ENCODE measurements at regions not wholly inside any gene's neighbourhood (a gene's known extent, or its start where the extent isn't known, plus 50 kb on each side); places are given as distances from the start of the nearest gene placed in this dataset.

DNA sequence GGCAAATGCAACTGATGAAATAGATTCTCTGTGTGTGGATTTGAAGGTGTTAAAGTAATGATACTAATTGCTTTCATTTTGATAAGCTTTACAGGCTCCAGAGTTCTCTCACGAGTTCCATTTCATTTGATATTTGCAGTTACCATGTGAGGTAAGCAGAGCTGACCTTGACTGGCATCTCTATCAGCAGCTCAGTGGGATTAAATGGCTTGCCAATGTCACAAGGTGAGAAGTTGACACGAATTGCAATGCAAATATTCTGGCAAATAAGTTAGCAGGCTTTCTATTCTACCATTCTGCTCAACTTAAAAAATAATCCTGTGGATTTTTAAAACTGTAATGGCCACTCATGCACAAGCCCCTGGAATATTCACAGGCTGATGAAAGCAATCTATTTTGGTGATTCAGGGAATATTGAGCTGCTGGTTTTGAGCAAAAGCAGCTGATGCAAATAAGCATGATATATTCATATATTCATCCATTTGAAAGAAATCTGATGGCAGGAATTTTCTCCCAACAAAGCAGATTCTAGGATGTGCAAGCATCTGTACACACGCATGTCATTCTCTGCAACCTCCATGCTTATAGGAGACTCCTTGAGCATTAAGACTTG is 64.5 kb upstream of the ANKRD1 start:
- no peak for DNase-seq (ENCODE audit: low read depth)
- TF ChIP-seq, protein P1, sequence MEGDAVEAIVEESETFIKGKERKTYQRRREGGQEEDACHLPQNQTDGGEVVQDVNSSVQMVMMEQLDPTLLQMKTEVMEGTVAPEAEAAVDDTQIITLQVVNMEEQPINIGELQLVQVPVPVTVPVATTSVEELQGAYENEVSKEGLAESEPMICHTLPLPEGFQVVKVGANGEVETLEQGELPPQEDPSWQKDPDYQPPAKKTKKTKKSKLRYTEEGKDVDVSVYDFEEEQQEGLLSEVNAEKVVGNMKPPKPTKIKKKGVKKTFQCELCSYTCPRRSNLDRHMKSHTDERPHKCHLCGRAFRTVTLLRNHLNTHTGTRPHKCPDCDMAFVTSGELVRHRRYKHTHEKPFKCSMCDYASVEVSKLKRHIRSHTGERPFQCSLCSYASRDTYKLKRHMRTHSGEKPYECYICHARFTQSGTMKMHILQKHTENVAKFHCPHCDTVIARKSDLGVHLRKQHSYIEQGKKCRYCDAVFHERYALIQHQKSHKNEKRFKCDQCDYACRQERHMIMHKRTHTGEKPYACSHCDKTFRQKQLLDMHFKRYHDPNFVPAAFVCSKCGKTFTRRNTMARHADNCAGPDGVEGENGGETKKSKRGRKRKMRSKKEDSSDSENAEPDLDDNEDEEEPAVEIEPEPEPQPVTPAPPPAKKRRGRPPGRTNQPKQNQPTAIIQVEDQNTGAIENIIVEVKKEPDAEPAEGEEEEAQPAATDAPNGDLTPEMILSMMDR (IDR thresholded peaks at IDR 0.05; ENCODE audit: low read depth, low read length, missing control alignments): no peak
- no peak overlapping the region for H3K4me3 ChIP-seq (ENCODE audit: low read depth, low read length)

DNA sequence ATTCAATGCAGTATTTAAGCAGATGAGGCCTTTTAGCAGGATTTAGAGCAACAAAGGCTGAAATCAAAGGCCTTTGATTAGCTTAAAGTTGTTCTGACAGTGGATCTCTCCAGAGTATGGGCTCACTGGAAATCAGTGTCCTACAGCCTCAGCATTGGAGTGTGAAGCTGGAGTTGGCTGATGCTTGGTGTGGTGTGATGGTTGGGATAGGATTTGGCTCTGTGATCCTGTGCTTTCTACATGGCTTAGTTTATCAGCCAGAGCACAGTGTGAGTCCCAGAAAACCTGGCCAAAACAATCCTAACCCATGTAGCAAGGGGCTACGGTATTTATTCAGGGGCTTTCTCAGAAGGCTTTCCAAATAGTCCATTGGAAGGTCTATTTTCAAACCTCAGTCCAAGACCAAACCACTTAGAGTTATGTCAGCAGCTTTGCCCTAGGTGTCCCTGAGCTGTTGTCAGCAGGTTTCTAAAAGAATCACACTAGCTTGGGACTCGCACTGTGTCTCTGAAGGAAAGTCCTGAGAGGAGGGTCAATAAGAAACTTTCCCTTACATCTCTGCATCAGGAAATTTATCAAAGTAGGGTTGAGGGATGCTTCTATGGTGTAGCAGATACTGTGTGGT is 65.4 kb upstream of the ANKRD1 start:
- no peak overlapping the region for H3K4me3 ChIP-seq (ENCODE audit: low read depth, low read length)
- DNase-seq (ENCODE audit: low read depth): no peak
- TF ChIP-seq, protein P1 (IDR thresholded peaks at IDR 0.05; ENCODE audit: low read depth, low read length, missing control alignments): no peak

DNA sequence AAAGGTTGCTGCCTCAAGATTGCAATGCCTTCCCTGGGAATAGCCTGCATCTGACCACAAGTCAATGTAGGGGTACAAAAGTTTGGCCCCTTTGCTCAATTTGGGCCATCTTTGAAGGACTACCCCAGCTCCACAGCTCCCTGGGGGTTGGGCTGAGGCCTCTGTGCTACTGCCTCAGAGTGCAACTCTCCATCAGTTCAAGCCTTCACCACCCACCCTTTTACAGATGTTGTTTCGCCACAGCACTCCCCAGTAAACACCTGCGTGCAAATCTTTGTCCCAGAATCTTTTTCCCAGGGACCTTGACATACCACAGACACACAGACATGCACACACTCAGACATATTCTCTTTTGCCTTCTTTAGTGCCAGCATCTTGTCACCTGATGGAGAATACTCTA is 66.0 kb upstream of the ANKRD1 start:
- no peak for DNase-seq (ENCODE audit: low read depth)
- TF ChIP-seq, protein P1 (IDR thresholded peaks at IDR 0.05; ENCODE audit: low read depth, low read length, missing control alignments): no peak
- no peak overlapping the region for H3K4me3 ChIP-seq (ENCODE audit: low read depth, low read length)

DNA sequence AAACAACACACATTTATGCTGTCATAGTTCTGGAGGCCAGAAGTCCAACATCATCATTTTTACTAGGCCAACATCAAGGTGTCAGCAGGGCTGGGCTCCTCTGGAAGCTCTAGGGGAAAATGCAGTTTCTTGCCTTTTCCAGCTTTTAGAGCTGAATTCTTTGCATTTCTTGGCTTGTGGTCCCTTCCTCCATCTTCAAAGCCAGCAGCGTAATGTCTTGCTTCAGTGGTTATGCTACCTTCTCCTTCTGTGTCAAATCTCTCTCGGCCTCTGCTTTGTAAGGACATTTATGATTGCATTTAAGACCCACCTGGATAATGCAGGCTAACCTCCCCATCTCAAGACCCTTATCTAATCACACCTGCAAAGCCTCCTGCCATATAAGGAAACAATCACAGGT is 66.5 kb upstream of the ANKRD1 start:
- no peak overlapping the region for H3K4me3 ChIP-seq (ENCODE audit: low read depth, low read length)
- DNase-seq (ENCODE audit: low read depth): no peak
- TF ChIP-seq, protein P1 (IDR thresholded peaks at IDR 0.05; ENCODE audit: low read depth, low read length, missing control alignments): no peak

DNA sequence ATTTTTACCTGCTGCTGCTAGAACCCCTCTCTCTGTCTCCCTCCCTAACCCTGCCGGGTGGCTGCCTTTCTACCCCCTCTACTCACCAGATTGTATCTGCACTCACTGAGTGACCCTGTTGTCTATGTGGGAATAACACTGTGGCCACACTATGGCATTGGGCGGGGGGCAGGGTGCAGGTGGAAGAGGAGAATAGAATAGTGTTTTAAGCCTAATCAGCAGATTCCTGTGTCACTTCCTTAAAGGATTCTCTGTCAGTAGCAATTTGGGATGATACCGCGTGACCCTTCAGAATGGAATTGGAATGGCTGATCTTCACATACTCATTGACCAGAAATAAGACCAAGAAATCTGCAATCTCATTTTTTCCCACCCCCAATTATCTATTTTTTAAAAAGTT is 67.1 kb upstream of the ANKRD1 start:
- TF ChIP-seq, protein P1 (IDR thresholded peaks at IDR 0.05; ENCODE audit: low read depth, low read length, missing control alignments): no peak
- DNase-seq (ENCODE audit: low read depth): no peak
- no peak overlapping the region for H3K4me3 ChIP-seq (ENCODE audit: low read depth, low read length)

DNA sequence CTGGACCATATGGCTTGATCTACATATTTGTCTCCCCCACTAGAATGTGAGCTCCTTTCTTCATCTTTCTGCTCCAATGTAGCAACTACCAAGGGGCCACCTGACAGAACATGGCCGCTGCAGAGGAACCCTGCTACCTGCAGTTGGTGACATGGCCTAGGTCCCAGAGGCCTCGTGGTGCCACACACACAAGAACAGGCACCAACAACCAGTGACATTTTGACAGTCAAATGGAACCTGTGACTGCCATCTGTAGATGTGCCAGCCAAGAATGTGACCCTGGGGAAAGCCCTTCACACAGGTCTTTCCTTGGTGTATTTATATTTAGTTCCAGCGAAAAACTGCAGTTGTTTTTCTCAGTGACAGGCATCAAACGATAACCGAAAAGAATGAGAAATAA is 67.9 kb upstream of the ANKRD1 start:
- DNase-seq (ENCODE audit: low read depth): no peak
- TF ChIP-seq, protein P1 (IDR thresholded peaks at IDR 0.05; ENCODE audit: low read depth, low read length, missing control alignments): no peak
- no peak overlapping the region for H3K4me3 ChIP-seq (ENCODE audit: low read depth, low read length)

DNA sequence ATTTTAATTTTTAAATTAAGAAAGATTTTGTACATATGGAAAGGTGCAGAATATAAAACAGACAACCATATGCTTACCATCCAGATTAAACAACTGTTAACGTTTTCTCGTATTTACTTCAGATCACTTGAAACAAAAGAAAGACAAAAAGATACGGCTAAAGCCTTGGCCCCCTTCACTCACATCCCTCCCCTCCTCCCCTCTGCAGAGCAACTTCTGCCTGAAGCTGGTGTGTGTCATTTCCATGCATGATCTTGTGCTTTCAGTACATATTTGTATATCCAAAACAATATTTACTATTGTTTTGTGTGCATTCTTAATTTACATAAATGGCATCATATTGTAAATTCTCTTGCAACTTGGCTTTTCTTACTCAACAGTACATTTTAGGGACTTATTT is 68.5 kb upstream of the ANKRD1 start:
- DNase-seq (ENCODE audit: low read depth): no peak
- no peak overlapping the region for H3K4me3 ChIP-seq (ENCODE audit: low read depth, low read length)
- TF ChIP-seq, protein P1 (IDR thresholded peaks at IDR 0.05; ENCODE audit: low read depth, low read length, missing control alignments): no peak

Data from GM12864 (cell line).